OCI-LY3 (cell line): ENCODE measurements at regions not wholly inside any gene's neighbourhood (a gene's known extent, or its start where the extent isn't known, plus 50 kb on each side); places are given as distances from the start of the nearest gene placed in this dataset.
"Not testable (repeated sequence)": the region's sequence is repeated elsewhere in the genome, so short reads cannot be mapped to it uniquely, and the experiment has no call there.

Source experiments
- H2AFZ ChIP-seq: fragments of 200-600, 300-600 bp; shearing (Covaris generic); 2 replicates; pipeline ENCODE4 v1.6.0; 2014; ENCODE audit warnings: antibody characterized with exemption, low read depth, low read length
- H3K27ac ChIP-seq: fragments of 200-600, 300-600 bp; sonication (generic); 2 replicates; pipeline ENCODE4 v1.5.1; 2014; ENCODE audit warnings: mild to moderate bottlenecking, low read length, moderate library complexity, mixed read lengths
- H3K27me3 ChIP-seq: fragments of 200-600, 300-600 bp; sonication (generic); 2 replicates; pipeline ENCODE4 v1.6.1; 2014; ENCODE audit warnings: low read depth, low read length, mixed read lengths
- H3K36me3 ChIP-seq: fragments of 200-600, 300-600 bp; sonication (generic); replicated peaks from 2 replicates; pipeline ENCODE3; 2014; ENCODE audit warnings: low read depth, low read length, mixed read lengths
- H3K4me1 ChIP-seq: fragments of 300-600, 200-600 bp; sonication (generic); 2 replicates; pipeline ENCODE4 v1.6.1; 2014; ENCODE audit warnings: low read length, mixed read lengths
- H3K4me2 ChIP-seq: fragments of 200-600, 300-600 bp; sonication (generic); 2 replicates; pipeline ENCODE4 v1.6.1; 2014; ENCODE audit warnings: low read length, mixed read lengths
- H3K4me3 ChIP-seq: fragments of 300-600, 200-600 bp; sonication (generic); 2 replicates; pipeline ENCODE4 v1.5.1; 2014; ENCODE audit warnings: antibody characterized with exemption, mild to moderate bottlenecking, low read length, moderate library complexity
- H3K79me2 ChIP-seq: fragments of 300-600, 200-600 bp; shearing (Covaris generic); 2 replicates; pipeline ENCODE4 v1.6.1; 2014; ENCODE audit warnings: mild to moderate bottlenecking, low read length, mixed read lengths
- H3K9ac ChIP-seq: fragments of 300-600, 200-600 bp; shearing (Covaris generic); 2 replicates; pipeline ENCODE4 v1.6.0; 2014; ENCODE audit warnings: mild to moderate bottlenecking, low read length, moderate library complexity
- H3K9me3 ChIP-seq: fragments of 200-600, 300-600 bp; shearing (Covaris generic); 2 replicates; pipeline ENCODE4 v1.6.1; 2014; ENCODE audit warnings: low read length, mixed read lengths; ENCODE audit not compliant: insufficient read depth
- H4K20me1 ChIP-seq: fragments of 200-600, 300-600 bp; sonication (generic); 2 replicates; pipeline ENCODE4 v1.6.1; 2016; ENCODE audit warnings: low read length, mixed read lengths; ENCODE audit not compliant: insufficient read depth
- EZH2phosphoT487 ChIP-seq: fragments of 200-600 bp; shearing (Covaris generic); IDR thresholded peaks from 2 replicates; pipeline ENCODE4 v1.6.1; 2018; ENCODE audit warnings: antibody characterized with exemption, mixed run types, low read depth
- TF ChIP-seq, protein P1 (sequence below): fragments of 200-600, 300-600 bp; sonication (generic); IDR thresholded peaks from 2 replicates; pipeline ENCODE4 v1.5.1; 2014; ENCODE audit warnings: antibody characterized with exemption, low read length, low read depth

DNA sequence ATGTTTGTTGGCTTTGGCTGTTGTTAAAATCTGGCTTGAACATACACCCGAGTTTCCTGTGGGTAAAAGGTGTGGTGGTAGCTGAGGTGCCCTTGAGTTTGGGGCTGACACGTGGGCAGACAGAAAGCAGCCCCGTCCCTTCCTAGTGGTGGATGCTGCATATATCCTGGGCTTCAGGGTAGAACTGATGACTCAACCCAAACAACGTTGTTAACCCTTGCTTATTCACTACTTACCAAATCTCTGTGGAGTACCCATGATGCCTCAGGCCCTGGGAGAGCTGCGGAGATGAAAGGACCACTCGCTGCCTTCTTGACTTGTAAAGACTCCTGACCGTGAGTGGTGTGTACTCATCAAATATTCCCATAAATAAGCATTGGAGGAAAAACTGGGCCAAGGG, 245.1 kb downstream of the RAB11FIP2 start:
- Histone ChIP-seq H3K4me2 (no peak overlapping the region), H3K27ac (no peak overlapping the region)

DNA sequence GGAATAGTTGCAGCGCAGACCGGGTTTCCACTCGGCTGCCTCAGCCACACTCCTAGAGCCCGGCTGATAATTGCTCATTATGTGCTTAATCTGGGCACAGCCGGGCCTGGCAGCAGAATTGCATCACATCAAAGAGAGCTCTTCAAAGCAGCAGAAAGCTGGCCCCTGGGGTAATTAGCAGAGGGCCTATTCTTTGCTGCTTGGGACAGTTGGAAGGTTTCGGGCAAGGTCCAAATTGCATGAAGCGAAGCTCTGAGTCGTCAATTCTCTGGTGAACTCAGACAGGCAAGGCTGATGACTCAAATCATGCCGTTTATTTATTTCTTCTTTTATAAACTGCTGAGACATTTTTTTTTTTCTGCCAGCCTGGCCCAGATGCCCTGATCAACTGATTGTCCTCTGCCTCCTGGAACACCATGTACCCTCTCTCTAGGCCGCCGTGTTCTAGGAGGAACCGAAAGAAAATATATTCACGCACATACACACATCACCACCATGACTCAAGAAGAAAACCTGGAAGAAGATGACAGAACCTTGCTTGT, 242.2 kb downstream of the RAB11FIP2 start:
- Histone ChIP-seq H3K27me3 (no peaks in the 10 kb centered on the region), H3K36me3 (no peaks in the 10 kb centered on the region), H3K4me1 (no peaks in the 10 kb centered on the region), H3K4me3 (no peak overlapping the region), H3K9ac (no peak overlapping the region), H3K27ac (no peak overlapping the region), H3K9me3 (no peaks in the 10 kb centered on the region), H3K4me2 (no peak overlapping the region), H3K79me2 (no peaks in the 10 kb centered on the region), H4K20me1 (no peaks in the 10 kb centered on the region), H2AFZ (no peak overlapping the region)
- no peak for TF ChIP-seq EZH2phosphoT487
- TF ChIP-seq, protein P1, sequence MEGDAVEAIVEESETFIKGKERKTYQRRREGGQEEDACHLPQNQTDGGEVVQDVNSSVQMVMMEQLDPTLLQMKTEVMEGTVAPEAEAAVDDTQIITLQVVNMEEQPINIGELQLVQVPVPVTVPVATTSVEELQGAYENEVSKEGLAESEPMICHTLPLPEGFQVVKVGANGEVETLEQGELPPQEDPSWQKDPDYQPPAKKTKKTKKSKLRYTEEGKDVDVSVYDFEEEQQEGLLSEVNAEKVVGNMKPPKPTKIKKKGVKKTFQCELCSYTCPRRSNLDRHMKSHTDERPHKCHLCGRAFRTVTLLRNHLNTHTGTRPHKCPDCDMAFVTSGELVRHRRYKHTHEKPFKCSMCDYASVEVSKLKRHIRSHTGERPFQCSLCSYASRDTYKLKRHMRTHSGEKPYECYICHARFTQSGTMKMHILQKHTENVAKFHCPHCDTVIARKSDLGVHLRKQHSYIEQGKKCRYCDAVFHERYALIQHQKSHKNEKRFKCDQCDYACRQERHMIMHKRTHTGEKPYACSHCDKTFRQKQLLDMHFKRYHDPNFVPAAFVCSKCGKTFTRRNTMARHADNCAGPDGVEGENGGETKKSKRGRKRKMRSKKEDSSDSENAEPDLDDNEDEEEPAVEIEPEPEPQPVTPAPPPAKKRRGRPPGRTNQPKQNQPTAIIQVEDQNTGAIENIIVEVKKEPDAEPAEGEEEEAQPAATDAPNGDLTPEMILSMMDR = no peak

More for the DNA sequence above, 245.1 kb downstream of the RAB11FIP2 start:
- no peaks in the 10 kb centered on the region for H3K4me1 ChIP-seq
- no peaks in the 10 kb centered on the region for H3K27me3 ChIP-seq
- no peak overlapping the region for H2AFZ ChIP-seq
- no peak overlapping the region for H3K4me3 ChIP-seq
- H3K9ac ChIP-seq = no peak overlapping the region
- H4K20me1 ChIP-seq = no peaks in the 10 kb centered on the region
- no peaks in the 10 kb centered on the region for H3K36me3 ChIP-seq
- H3K79me2 ChIP-seq = no peaks in the 10 kb centered on the region
- TF ChIP-seq EZH2phosphoT487 = no peak
- TF ChIP-seq, protein P1 = no peak
- H3K9me3 ChIP-seq = no peaks in the 10 kb centered on the region

- Histone ChIP-seq H3K4me3 (no peak overlapping the region), H3K4me2 (no peak overlapping the region), H3K79me2 (no peaks in the 10 kb centered on the region), H3K36me3 (no peaks in the 10 kb centered on the region), H3K27ac (no peak overlapping the region), H4K20me1 (no peaks in the 10 kb centered on the region), H2AFZ (no peak overlapping the region), H3K9ac (no peak overlapping the region), H3K27me3 (no peaks in the 10 kb centered on the region), H3K4me1 (no peaks in the 10 kb centered on the region), H3K9me3 (no peaks in the 10 kb centered on the region)
- TF ChIP-seq, protein P1 = no peak
- TF ChIP-seq EZH2phosphoT487 = no peak
Observed at GRCh38 chr10:117805139-117805538, 241.6 kb downstream of the RAB11FIP2 start.

DNA sequence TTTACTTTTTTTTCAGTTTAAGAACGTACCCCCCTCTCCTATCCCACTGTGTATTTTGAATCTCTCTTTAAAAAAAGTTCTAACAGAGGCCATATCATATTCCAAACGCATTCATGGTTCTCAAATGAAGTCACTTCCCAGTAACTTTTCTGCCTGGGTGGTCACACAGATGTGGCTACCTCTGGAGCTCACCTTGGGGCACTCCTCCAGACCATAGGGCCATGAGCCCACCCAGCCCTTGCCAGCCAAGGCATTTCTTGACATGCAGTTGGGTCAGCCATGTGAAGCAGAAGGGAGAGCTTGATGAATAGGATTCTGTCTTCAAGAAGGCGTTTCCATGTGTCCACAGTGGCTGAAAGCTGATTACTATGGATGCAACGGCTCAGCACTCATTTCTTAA, 239.3 kb downstream of the RAB11FIP2 start:
- no peaks in the 10 kb centered on the region for H3K79me2 ChIP-seq
- no peak overlapping the region for H3K27ac ChIP-seq
- H3K27me3 ChIP-seq = no peaks in the 10 kb centered on the region

GRCh38 chr10:117815816-117816215, 230.9 kb downstream of the RAB11FIP2 start:
- H3K9me3 ChIP-seq, H3K79me2 ChIP-seq, H4K20me1 ChIP-seq, H3K4me3 ChIP-seq, H3K4me2 ChIP-seq, H3K9ac ChIP-seq, H3K4me1 ChIP-seq, H3K27me3 ChIP-seq, H3K36me3 ChIP-seq, H2AFZ ChIP-seq, H3K27ac ChIP-seq: not testable (repeated sequence)

More for the DNA sequence above, 239.3 kb downstream of the RAB11FIP2 start:
- Histone ChIP-seq H3K9me3 (no peaks in the 10 kb centered on the region), H3K4me1 (no peaks in the 10 kb centered on the region), H3K9ac (no peak overlapping the region), H3K4me3 (no peak overlapping the region), H4K20me1 (no peaks in the 10 kb centered on the region), H3K4me2 (no peak overlapping the region), H2AFZ (no peak overlapping the region), H3K36me3 (no peaks in the 10 kb centered on the region)
- TF ChIP-seq, protein P1 = no peak
- no peak for TF ChIP-seq EZH2phosphoT487
